ENCODE measurements at regions not wholly inside any gene's neighbourhood (a gene's known extent, or its start where the extent isn't known, plus 50 kb on each side); places are given as distances from the start of the nearest gene placed in this dataset.

DNA sequence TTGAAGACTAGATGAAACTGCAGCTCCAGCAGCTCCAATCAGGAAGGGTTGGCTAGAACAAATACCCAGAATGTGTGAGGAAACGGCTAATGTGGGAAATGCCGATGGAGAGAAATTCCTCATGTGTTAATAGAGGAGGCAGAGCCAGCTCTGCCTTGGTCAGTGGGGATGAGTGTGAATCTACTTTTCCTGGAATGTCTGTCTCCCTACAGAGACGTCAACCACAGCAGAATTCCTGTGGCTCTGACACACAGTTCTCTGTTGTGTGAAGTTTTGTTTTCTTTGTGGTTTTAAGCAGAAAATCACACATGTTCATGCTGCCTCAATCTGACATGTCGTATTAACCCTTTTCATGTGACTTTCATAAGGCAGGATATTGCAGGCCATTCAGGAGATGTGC, 476.6 kb upstream of the WWC1 start:
- H3K4me2 ChIP-seq (ENCODE audit: low read length): no peak overlapping the region
- H2AFZ ChIP-seq (ENCODE audit: low read depth, low read length): no peak overlapping the region
- H3K36me3 ChIP-seq (ENCODE audit: insufficient read depth, low read length): no peaks in the 10 kb centered on the region
- no peaks in the 10 kb centered on the region for H3K9me3 ChIP-seq (ENCODE audit: low read length)
- H4K20me1 ChIP-seq (ENCODE audit: insufficient read depth): no peaks in the 10 kb centered on the region
- no peaks in the 10 kb centered on the region for H3K79me2 ChIP-seq (replicated peaks; ENCODE audit: insufficient read depth, low read length)
- TF ChIP-seq, protein P1, sequence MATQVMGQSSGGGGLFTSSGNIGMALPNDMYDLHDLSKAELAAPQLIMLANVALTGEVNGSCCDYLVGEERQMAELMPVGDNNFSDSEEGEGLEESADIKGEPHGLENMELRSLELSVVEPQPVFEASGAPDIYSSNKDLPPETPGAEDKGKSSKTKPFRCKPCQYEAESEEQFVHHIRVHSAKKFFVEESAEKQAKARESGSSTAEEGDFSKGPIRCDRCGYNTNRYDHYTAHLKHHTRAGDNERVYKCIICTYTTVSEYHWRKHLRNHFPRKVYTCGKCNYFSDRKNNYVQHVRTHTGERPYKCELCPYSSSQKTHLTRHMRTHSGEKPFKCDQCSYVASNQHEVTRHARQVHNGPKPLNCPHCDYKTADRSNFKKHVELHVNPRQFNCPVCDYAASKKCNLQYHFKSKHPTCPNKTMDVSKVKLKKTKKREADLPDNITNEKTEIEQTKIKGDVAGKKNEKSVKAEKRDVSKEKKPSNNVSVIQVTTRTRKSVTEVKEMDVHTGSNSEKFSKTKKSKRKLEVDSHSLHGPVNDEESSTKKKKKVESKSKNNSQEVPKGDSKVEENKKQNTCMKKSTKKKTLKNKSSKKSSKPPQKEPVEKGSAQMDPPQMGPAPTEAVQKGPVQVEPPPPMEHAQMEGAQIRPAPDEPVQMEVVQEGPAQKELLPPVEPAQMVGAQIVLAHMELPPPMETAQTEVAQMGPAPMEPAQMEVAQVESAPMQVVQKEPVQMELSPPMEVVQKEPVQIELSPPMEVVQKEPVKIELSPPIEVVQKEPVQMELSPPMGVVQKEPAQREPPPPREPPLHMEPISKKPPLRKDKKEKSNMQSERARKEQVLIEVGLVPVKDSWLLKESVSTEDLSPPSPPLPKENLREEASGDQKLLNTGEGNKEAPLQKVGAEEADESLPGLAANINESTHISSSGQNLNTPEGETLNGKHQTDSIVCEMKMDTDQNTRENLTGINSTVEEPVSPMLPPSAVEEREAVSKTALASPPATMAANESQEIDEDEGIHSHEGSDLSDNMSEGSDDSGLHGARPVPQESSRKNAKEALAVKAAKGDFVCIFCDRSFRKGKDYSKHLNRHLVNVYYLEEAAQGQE (IDR thresholded peaks at IDR 0.05; ENCODE audit: borderline replicate concordance): no peak
- TF ChIP-seq EP300 (conservative IDR thresholded peaks at IDR 0.05; ENCODE audit: poor library complexity, severe bottlenecking): no peak
- TF ChIP-seq MXI1 (conservative IDR thresholded peaks at IDR 0.05; ENCODE audit: poor library complexity, severe bottlenecking): no peak
- no peak for TF ChIP-seq POLR2AphosphoS5 (IDR thresholded peaks at IDR 0.05)
- no peak for TF ChIP-seq EZH2 (IDR thresholded peaks at IDR 0.05; ENCODE audit: borderline replicate concordance, insufficient read depth, low read length, poor library complexity, severe bottlenecking)
- TF ChIP-seq TAF1 (IDR thresholded peaks at IDR 0.05; ENCODE audit: low read depth): no peak
- TF ChIP-seq, protein P2, sequence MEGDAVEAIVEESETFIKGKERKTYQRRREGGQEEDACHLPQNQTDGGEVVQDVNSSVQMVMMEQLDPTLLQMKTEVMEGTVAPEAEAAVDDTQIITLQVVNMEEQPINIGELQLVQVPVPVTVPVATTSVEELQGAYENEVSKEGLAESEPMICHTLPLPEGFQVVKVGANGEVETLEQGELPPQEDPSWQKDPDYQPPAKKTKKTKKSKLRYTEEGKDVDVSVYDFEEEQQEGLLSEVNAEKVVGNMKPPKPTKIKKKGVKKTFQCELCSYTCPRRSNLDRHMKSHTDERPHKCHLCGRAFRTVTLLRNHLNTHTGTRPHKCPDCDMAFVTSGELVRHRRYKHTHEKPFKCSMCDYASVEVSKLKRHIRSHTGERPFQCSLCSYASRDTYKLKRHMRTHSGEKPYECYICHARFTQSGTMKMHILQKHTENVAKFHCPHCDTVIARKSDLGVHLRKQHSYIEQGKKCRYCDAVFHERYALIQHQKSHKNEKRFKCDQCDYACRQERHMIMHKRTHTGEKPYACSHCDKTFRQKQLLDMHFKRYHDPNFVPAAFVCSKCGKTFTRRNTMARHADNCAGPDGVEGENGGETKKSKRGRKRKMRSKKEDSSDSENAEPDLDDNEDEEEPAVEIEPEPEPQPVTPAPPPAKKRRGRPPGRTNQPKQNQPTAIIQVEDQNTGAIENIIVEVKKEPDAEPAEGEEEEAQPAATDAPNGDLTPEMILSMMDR (IDR thresholded peaks at IDR 0.05; ENCODE audit: poor library complexity, severe bottlenecking): no peak
- TF ChIP-seq RAD21 (conservative IDR thresholded peaks at IDR 0.05): no peak
- no peak for TF ChIP-seq SMC3 (conservative IDR thresholded peaks at IDR 0.05; ENCODE audit: poor library complexity)
- no peak overlapping the region for H3K27ac ChIP-seq (ENCODE audit: low read length)
- no peak overlapping the region for H3K4me3 ChIP-seq (ENCODE audit: low read length)
- H3K27me3 ChIP-seq (ENCODE audit: insufficient read depth, low read depth, low read length): no peaks in the 10 kb centered on the region
- no peaks in the 10 kb centered on the region for H3F3A ChIP-seq (ENCODE audit: insufficient read depth, low read length, poor library complexity, severe bottlenecking)
- H3K9ac ChIP-seq (ENCODE audit: low read length): no peak overlapping the region
- no peaks in the 10 kb centered on the region for H3K9me2 ChIP-seq (ENCODE audit: insufficient read depth, low read length)

DNA sequence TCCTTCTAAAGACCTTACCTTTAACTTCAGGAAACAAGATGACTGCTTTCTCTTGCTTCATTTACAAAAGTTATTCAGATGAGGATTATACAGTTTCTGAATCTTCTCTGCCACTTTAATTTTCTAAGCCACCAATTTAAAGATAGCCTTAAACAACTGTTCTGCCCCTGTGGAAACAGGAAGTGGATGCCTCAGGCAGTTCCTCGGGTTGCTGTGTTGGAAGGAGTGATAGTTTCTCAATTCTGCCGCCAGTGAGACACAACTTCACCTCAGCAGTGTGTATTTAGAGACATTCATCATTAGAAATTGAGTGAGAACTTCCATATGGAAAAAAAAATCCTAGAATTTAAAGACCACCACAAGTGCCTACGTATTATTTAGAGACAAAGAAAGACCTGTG, 475.1 kb upstream of the WWC1 start:
- Histone ChIP-seq H3K4me2 (ENCODE audit: low read length) (no peak overlapping the region), H3K4me3 (ENCODE audit: low read length) (no peak overlapping the region), H4K20me1 (ENCODE audit: insufficient read depth) (no peaks in the 10 kb centered on the region), H3K9me3 (ENCODE audit: low read length) (no peaks in the 10 kb centered on the region), H3F3A (ENCODE audit: insufficient read depth, low read length, poor library complexity, severe bottlenecking) (no peaks in the 10 kb centered on the region), H3K79me2 (replicated peaks; ENCODE audit: insufficient read depth, low read length) (no peaks in the 10 kb centered on the region), H3K9ac (ENCODE audit: low read length) (no peak overlapping the region), H3K36me3 (ENCODE audit: insufficient read depth, low read length) (no peaks in the 10 kb centered on the region), H2AFZ (ENCODE audit: low read depth, low read length) (no peak overlapping the region), H3K27me3 (ENCODE audit: insufficient read depth, low read depth, low read length) (no peaks in the 10 kb centered on the region), H3K9me2 (ENCODE audit: insufficient read depth, low read length) (no peaks in the 10 kb centered on the region), H3K27ac (ENCODE audit: low read length) (no peak overlapping the region)
- no peak for TF ChIP-seq MXI1 (conservative IDR thresholded peaks at IDR 0.05; ENCODE audit: poor library complexity, severe bottlenecking)

DNA sequence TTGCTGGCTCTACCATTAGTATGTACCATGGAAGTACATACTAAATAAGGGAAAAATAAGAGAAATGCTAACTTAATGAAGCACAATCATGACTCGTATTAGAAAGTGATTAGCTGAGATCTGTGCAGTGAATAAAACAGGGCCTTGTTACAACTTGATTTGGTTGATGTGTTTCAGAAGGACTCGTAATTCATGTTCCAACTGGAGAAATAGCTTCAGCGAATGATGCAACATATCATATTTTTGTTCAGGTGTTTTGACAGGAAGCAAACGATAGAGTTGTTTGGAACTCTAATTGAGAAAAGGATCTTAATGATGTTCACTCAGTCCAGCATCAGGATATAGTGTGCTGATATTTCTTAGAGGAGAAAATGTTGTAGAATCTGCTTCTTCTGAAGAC, 474.6 kb upstream of the WWC1 start:
- no peak overlapping the region for H3K9ac ChIP-seq (ENCODE audit: low read length)
- H3K4me3 ChIP-seq (ENCODE audit: low read length): no peak overlapping the region
- H3K4me2 ChIP-seq (ENCODE audit: low read length): no peak overlapping the region
- no peaks in the 10 kb centered on the region for H3K9me2 ChIP-seq (ENCODE audit: insufficient read depth, low read length)
- H3K36me3 ChIP-seq (ENCODE audit: insufficient read depth, low read length): no peaks in the 10 kb centered on the region
- TF ChIP-seq, protein P1 (IDR thresholded peaks at IDR 0.05; ENCODE audit: borderline replicate concordance): no peak
- TF ChIP-seq RAD21 (conservative IDR thresholded peaks at IDR 0.05): no peak
- no peak for TF ChIP-seq POLR2AphosphoS5 (IDR thresholded peaks at IDR 0.05)
- no peak for TF ChIP-seq SMC3 (conservative IDR thresholded peaks at IDR 0.05; ENCODE audit: poor library complexity)
- TF ChIP-seq TAF1 (IDR thresholded peaks at IDR 0.05; ENCODE audit: low read depth): no peak
- no peak for TF ChIP-seq EZH2 (IDR thresholded peaks at IDR 0.05; ENCODE audit: borderline replicate concordance, insufficient read depth, low read length, poor library complexity, severe bottlenecking)
- TF ChIP-seq EP300 (conservative IDR thresholded peaks at IDR 0.05; ENCODE audit: poor library complexity, severe bottlenecking): no peak
- TF ChIP-seq, protein P2 (IDR thresholded peaks at IDR 0.05; ENCODE audit: poor library complexity, severe bottlenecking): no peak
- TF ChIP-seq MXI1 (conservative IDR thresholded peaks at IDR 0.05; ENCODE audit: poor library complexity, severe bottlenecking): no peak
- H3K27me3 ChIP-seq (ENCODE audit: insufficient read depth, low read depth, low read length): no peaks in the 10 kb centered on the region
- H4K20me1 ChIP-seq (ENCODE audit: insufficient read depth): no peaks in the 10 kb centered on the region
- H2AFZ ChIP-seq (ENCODE audit: low read depth, low read length): no peak overlapping the region
- no peaks in the 10 kb centered on the region for H3F3A ChIP-seq (ENCODE audit: insufficient read depth, low read length, poor library complexity, severe bottlenecking)
- no peak overlapping the region for H3K27ac ChIP-seq (ENCODE audit: low read length)
- H3K9me3 ChIP-seq (ENCODE audit: low read length): no peaks in the 10 kb centered on the region
- no peaks in the 10 kb centered on the region for H3K79me2 ChIP-seq (replicated peaks; ENCODE audit: insufficient read depth, low read length)
